Activated CD8-positive, alpha-beta memory T cell treated with anti-CD3 and anti-CD28 coated beads for 4 hours (primary cell): ENCODE measurements at regions not wholly inside any gene's neighbourhood (a gene's known extent, or its start where the extent isn't known, plus 50 kb on each side); places are given as distances from the start of the nearest gene placed in this dataset.

Experiments
- DNase-seq, 2 donors: peaks; one replicate each; pipeline ENCODE4 v3.0.0-alpha.2; 2020; ENCODE audit warnings: low read depth in 2 of 2

DNA sequence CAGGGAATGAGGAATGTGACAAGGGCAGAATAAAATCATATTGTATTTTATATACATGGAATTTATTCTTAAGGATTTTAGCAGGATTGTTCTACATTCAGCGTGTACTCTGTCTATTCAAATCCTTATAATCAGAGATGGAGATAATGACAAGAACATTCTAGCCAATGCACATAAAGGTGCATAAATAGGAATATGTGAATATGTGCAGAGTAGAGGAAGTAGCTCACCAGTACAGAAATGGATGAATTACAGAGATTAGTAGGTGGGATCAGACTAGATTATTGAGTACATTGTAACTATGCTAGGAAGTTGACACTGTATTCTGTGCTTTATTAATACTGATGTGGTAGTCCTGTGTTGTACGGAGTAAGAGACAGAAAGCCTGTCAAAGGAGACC is 1308.8 kb downstream of the FAM181B start:
- DNase-seq: no peak

DNA sequence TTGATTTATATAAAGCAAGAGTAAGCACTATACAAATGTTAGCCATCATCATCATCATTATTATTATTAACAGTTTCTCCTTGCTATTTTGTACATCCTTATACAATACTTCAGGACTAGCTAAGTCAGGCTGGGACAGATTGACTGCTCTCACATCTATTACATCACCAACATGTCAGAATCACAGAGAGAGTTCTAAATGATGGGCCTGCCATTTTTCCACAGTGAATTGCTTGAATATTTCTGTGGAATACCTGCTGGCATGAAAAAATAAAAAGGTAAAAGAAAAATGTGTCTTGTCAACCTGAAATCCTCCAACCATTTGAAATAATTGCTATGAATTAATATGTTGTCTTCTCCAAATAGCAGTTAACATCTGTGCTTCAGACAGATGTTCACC is 1311.3 kb downstream of the FAM181B start:
- no peak for DNase-seq

DNA sequence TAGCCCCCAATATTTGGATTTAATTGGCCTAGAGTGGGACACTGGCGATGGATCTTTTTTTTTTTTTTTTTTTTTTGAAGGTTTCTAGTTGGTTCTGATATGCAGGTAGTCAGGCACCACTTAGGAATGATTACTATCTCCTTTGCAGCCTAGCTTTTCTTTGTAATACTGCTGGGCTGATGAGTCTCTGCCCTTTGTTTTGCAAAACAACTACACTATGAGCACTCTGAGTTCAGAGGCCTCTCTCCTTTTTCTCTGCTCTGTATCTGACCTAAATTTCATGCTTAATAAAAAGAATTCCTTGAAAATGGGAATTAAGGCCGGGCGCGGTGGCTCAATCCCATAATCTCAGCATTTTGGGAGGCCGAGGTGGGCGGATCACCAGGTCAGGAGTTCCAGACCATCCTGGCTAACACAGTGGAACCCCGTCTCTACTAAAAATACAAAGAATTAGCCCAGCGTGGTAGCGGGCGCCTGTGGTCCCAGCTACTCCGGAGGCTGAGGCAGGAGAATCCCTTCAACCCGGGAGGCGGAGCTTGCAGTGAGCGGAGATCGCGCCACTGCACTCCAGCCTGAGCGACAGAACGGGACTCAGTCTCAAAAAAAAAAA is 1312.3 kb downstream of the FAM181B start:
- DNase-seq: no peak

- DNase-seq: no peak
These were observed 1312.9 kb downstream of the FAM181B start for GRCh38 chr11:81420668-81421250.

GRCh38 chr11:81397316-81397715 is 1336.3 kb downstream of the FAM181B start:
- DNase-seq: no peak

DNA sequence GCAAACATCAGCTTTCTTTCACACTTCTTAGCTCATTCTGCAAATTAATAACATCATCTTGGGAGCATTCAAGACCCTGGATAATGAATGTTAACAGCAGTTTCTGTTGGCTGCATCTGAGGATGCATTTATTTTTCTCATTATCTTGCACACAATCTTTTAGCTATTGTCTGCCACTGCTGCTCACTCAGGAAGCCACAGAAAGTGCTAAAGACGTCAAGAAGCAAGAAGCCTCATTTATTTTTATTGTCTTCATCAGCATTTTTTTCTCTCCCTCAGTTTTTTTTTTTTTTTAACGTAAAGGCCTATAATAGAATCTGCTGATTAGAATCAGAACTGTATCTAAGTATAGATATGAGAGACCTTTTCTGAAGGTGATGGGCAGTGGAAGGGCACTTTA is 1339.4 kb downstream of the FAM181B start:
- DNase-seq: no peak

DNA sequence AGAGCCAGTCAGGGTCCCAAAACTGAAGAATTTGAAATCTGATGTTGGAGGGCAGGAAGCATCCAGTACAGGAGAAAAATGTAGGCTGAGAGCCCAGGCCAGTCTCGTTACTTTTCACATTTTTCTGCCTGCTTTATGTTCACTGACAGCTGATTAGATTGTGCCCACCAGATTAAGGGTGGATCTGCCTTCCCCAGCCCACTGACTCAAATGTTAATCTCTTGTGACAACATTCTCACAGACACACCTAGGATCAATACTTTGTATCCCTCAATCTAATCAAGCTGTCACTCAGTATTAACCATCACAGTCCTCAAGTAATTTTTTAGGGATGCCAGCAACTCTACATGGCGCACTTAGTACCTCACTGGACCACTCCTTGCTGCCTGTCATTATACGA is 1345.3 kb downstream of the FAM181B start:
- DNase-seq: no peak

GRCh38 chr11:81380395-81380794 is 1353.3 kb downstream of the FAM181B start:
- no peak for DNase-seq

DNA sequence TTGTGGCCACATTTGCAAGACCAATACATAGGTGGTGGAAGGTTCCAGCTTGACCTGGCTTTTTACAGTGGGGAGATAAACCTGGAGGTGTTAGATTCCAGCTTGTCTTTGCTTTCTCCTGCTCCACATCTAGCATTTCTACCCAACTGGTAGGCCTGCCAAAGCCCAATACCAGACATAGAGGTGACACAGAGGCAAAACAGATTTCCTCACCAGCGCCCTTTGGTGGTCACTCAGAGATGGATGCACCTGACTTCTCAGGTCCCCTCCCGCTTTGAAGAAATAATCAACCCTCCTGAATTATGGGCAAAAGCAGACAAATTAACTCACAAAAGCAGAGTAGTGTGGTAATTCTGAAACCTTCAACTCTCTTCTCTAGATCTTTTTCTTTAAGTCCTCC is 1356.2 kb downstream of the FAM181B start:
- no peak for DNase-seq

GRCh38 chr11:81373986-81374385 is 1359.7 kb downstream of the FAM181B start:
- DNase-seq: no peak

DNA sequence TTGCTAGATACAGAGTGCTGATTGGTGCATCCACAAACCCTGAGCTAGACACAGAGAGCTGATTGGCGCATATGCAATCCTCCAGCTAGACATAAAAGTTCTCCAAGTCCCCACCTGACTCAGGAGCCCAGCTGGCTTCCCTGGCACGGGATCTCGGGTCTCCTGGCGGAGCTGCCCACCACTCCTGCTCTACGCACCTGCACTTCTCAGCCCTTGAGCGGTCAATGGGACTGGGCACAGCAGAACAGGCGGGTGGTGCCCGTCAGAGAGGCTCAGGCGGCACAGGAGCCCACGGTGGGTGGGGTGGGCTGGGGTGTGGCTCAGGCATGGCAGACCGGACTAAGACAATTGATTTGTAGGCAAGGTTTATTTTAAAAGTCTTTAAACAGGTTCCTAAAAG is 1365.5 kb downstream of the FAM181B start:
- DNase-seq: no peak

DNA sequence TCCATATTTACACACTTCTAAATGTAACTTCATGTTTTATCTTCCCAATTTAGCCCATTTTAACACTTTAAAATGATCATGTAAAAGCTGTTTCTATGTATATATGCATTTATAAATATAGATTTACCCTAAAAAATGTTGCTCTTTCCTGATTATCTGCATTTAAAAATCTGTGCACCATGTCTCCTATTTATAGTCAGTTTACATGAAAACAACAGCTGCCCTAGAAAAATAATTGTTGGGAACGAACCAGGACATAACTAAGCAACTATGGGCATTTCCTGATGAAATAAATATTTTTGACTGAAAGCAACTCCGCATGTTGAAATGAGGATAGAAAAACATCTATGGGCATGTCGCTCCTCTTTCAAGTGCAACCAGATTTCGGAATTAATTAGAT is 1368.2 kb downstream of the FAM181B start:
- DNase-seq: no peak

GRCh38 chr11:81359476-81359875 is 1374.2 kb downstream of the FAM181B start:
- DNase-seq: no peak

DNA sequence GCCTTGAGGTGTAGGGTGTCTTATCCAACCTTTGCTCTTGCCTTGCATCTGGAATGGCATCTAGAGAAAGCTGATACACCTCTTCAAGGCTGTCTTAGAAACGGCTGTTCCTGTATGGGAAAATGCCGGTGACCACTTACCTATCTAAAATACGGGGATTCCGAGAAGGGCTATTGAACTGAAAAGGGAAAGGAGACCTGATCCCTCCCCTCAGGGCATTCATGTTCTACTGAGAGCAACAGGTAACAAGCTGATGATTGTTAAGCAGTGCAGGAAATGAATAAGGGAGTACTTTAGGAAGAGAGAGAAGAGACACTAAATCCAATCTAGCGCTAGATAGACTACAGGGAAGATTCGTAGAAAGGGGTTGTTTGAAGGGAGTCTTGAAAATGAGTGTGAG is 1388.1 kb downstream of the FAM181B start:
- no peak for DNase-seq

GRCh38 chr11:81342966-81343365 is 1390.7 kb downstream of the FAM181B start:
- no peak for DNase-seq

DNA sequence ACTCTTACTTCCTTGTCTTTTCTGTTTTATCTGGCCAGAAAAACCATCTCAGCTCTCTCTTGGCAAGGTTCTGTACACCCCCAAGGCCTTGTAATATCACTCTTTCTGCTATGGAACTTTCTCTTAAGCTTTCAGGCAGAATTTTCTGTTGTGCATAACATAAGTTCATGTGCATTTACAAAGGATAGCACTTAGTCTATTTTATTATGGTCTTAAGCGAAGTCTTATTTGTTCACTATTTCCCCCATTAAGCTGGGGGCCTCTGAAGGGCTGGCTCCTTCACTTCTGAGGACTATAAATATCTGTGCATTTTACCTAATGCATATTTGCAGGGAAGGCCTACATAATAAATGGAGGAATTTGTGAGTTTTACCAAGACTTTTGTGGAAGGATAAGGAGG is 1393.4 kb downstream of the FAM181B start:
- no peak for DNase-seq

- no peak for DNase-seq
These were observed 1394.1 kb downstream of the FAM181B start for GRCh38 chr11:81339521-81339920.

DNA sequence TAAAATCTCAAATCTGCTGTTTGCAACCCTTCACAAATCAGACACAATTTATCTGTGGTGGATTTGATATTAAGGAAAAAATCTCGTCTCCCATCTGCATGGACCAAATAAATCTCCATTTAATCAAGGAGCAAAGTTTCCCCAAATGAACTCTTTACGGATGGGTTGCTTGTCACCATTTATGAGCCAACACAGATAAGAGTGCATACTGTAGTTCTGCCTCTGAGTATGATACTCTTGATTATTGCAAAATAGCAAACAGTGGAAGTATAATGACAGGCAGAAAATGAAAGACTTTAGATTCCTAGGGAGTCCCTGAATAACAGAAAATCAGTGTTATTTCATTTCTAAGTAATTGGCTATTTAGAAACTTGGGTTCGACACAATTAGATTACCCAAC is 1395.9 kb downstream of the FAM181B start:
- no peak for DNase-seq

DNA sequence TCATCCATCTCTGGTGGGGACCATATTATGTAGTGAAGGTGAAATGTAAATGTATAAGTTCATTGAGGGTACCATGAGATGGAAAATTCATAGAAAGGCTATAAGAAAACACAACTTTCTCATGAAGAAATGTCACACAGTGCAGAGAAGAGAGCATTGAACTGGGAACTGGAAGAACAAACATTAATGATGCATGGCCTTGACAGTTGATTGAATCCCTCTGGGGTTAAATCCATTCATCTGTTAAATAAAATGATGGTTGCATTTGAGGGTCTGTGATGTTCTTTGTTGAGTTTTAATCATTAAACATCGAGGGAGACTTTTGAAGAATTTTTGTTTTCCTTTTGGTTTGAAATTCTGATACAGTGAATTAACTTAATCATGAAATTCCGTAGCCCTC is 1401.4 kb downstream of the FAM181B start:
- no peak for DNase-seq

GRCh38 chr11:81331611-81332235 is 1401.9 kb downstream of the FAM181B start:
- DNase-seq: no peak

DNA sequence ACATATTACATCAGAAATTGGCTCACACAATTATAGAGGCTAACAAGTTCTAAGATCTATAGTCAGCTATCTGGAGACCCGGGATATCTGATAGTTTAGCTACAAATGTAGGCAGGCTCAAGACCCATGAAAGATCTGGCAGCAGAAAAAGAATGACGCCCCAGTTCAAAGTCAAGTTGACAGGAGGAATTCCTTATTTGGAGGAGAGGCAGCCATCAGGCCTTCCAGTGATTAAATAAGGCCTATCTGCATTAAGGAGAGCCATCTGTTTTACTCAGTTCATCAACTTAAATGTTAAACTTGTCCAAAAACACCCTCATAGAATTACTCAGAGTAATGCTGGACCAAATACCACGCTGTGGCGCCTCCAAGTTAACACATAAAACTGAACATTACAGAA is 1402.6 kb downstream of the FAM181B start:
- no peak for DNase-seq

GRCh38 chr11:81303038-81303664 is 1430.5 kb downstream of the FAM181B start:
- DNase-seq: no peak

DNA sequence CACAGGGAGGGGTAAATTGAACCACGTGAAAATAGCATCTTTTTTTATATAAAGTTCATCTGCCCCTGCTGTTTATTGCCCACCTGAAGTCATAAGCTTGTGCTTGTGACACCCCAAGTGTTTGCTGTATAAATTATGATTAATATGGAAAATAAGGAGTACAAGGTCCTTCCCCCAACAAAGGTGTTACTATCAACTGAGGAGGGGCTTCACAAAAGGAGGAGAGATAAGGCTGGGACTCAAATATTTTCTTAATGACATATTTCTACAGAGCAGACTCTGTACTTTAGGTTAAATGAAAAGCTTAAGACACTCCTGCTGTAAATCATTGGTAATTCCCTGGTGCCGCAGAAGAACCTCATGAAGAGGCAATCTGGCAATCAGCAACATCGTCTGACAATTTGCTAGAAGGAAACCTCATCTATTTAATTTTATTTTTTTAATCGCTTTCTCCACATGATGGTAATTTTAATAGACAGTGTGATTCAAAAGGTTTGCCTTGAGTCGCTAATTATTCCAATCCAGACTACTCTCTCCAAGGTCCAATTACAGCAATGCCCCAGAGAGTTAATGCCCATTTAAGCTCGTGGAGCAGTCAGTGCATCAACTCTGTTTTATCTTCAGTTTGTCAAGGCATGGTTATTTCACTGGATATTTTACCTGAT is 1432.4 kb downstream of the FAM181B start:
- no peak for DNase-seq
